HG02588 (cell line): ENCODE measurements at regions not wholly inside any gene's neighbourhood (a gene's known extent, or its start where the extent isn't known, plus 50 kb on each side); places are given as distances from the start of the nearest gene placed in this dataset.
"Not testable (repeated sequence)": the region's sequence is repeated elsewhere in the genome, so short reads cannot be mapped to it uniquely, and the experiment has no call there.

Experiments used
- ATAC-seq: cut with Tn5 transposase; IDR thresholded peaks from one replicate; pipeline ENCODE4 v1.9.1; 2021; ENCODE audit warnings: mild to moderate bottlenecking, moderate library complexity; ENCODE audit not compliant: unreplicated experiment

- not testable (repeated sequence) for ATAC-seq
Observed at GRCh38 chr6:158886346-158886977, 67.3 kb upstream of the EZR start.

GRCh38 chr6:158881884-158882283 is 62.7 kb upstream of the EZR start:
- ATAC-seq: not testable (repeated sequence)

- not testable (repeated sequence) for ATAC-seq
Observed at GRCh38 chr6:158881276-158881675, 62.1 kb upstream of the EZR start.

- no peak for ATAC-seq
Observed at GRCh38 chr6:158879180-158879579, 60.0 kb upstream of the EZR start.

- no peak for ATAC-seq
Observed at GRCh38 chr6:158877716-158878115, 58.5 kb upstream of the EZR start.

GRCh38 chr6:158876886-158877285 is 57.7 kb upstream of the EZR start:
- no peak for ATAC-seq

- ATAC-seq: no peak
Observed at GRCh38 chr6:158870649-158870957, 51.4 kb upstream of the EZR start.

GRCh38 chr6:158869826-158870648 is 50.9 kb upstream of the EZR start:
- peak; percentile 91 for ATAC-seq

GRCh38 chr6:158868890-158869825 is 50.0 kb upstream of the EZR start:
- ATAC-seq: peak; percentile 73
